ENCODE measurements at regions not wholly inside any gene's neighbourhood (a gene's known extent, or its start where the extent isn't known, plus 50 kb on each side); places are given as distances from the start of the nearest gene placed in this dataset.

- no peak for TF ChIP-seq CTCF (IDR thresholded peaks at IDR 0.05)
- TF ChIP-seq POLR2A (IDR thresholded peaks at IDR 0.05), result no peak
- TF ChIP-seq POLR2AphosphoS5 (IDR thresholded peaks at IDR 0.05; ENCODE audit: insufficient read depth in 1 of 2, low read depth in 1 of 2), result no peak
Measured at GRCh38 chrX:149073479-149073878, 431.6 kb downstream of the IDS start.

All from vagina (tissue), 2 donors.